Tibial artery (tissue), 4 donors: ENCODE measurements at regions not wholly inside any gene's neighbourhood (a gene's known extent, or its start where the extent isn't known, plus 50 kb on each side); places are given as distances from the start of the nearest gene placed in this dataset.
A peak's percentile ranks its signal among the peaks of the same experiment; 100 is the strongest.

Source experiments
- DNase-seq, 2 donors: peaks; one replicate each; pipeline ENCODE4 v3.0.0-alpha.2; 2019
- H3K27ac ChIP-seq, 2 donors: fragments of 200-600 bp; sonication (generic) in 1 of 2; 1 replicate in 1 of 2; 2 replicates in 1 of 2; pipeline ENCODE4 v1.5.1; 2018 to 2019; ENCODE audit warnings: mild to moderate bottlenecking in 1 of 2
- H3K27me3 ChIP-seq, 2 donors: fragments of 200-600 bp; sonication (generic) in 1 of 2; one replicate each; pipeline versions ENCODE4 v1.5.1 to v1.6.0; 2016 to 2019
- H3K36me3 ChIP-seq, 3 donors: fragments of 200-600 bp; sonication (generic) in 2 of 3; one replicate each; pipeline ENCODE4 v1.5.1; 2016 to 2019; ENCODE audit warnings: mild to moderate bottlenecking in 2 of 3
- H3K4me1 ChIP-seq, 4 donors: fragments of 200-600 bp; sonication (generic) in 2 of 4; 1 replicate in 3 of 4; 2 replicates in 1 of 4; pipeline ENCODE4 v1.5.1; 2016 to 2019
- H3K4me3 ChIP-seq, 2 donors: fragments of 200-600 bp; sonication (generic) in 1 of 2; 1 replicate in 1 of 2; 2 replicates in 1 of 2; pipeline ENCODE4 v1.5.1; 2018 to 2019; ENCODE audit warnings: mild to moderate bottlenecking in 2 of 2
- H3K9me3 ChIP-seq, 3 donors: fragments of 200-600 bp; sonication (generic) in 1 of 3; one replicate each; pipeline ENCODE4 v1.5.1; 2016 to 2019
- intact Hi-C: fragments of 100-400 bp; cut with DNase I; formaldehyde crosslinking; loops from one replicate; pipeline ENCODE4 v1.15.0; 2023; ENCODE audit warnings: low total_unique reads
- TF ChIP-seq, protein P1 (sequence below), 2 experiments: fragments of 200-600 bp in 1 of 2; fragments of 450-650 bp in 1 of 2; IDR thresholded peaks; one replicate each; pipeline ENCODE4 v1.5.1; 2017 to 2019; ENCODE audit warnings: antibody characterized with exemption in 2 of 2, mild to moderate bottlenecking in 1 of 2, moderate library complexity in 1 of 2

DNA sequence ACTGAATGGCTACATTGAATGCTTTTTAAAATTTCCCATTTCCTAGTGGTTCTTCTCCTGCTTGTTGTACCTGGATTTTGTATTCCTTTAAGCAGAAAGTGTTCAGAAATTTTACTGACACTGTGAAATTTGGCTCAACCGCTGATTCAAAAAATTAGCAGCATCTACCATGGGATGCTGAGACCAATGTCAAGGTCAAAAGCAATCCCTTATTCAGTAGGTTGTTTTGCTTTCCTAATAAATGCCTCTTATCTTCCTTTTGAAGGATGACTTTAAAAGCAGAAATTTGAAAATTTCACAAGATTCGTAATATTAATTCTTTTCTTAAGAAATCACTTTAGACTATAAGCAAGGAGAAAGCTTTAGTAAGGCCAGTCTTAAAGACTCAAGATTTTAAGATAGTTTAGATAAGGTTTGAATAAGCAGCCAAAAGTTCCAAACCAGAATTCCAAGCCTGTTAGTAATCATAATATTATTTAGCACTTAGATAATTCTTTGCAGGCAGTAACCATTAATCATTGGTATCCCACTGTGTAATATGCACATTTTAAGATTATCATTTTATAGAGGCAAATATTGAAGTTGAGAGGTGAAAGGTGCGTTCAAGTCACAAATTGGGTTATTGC is 508.8 kb downstream of the ANKRD50 start:
- no peak overlapping the region for H3K4me3 ChIP-seq
- peak overlapping the region; percentile 26 to 51 for H3K27ac ChIP-seq
- H3K9me3 ChIP-seq, result no peaks in the 10 kb centered on the region
- no peak for DNase-seq
- no peaks in the 10 kb centered on the region for H3K27me3 ChIP-seq
- peaks cover 0 to 66% (median 12%) of the 10 kb centered on the region in 4 donors for H3K4me1 ChIP-seq
- TF ChIP-seq, protein P1, sequence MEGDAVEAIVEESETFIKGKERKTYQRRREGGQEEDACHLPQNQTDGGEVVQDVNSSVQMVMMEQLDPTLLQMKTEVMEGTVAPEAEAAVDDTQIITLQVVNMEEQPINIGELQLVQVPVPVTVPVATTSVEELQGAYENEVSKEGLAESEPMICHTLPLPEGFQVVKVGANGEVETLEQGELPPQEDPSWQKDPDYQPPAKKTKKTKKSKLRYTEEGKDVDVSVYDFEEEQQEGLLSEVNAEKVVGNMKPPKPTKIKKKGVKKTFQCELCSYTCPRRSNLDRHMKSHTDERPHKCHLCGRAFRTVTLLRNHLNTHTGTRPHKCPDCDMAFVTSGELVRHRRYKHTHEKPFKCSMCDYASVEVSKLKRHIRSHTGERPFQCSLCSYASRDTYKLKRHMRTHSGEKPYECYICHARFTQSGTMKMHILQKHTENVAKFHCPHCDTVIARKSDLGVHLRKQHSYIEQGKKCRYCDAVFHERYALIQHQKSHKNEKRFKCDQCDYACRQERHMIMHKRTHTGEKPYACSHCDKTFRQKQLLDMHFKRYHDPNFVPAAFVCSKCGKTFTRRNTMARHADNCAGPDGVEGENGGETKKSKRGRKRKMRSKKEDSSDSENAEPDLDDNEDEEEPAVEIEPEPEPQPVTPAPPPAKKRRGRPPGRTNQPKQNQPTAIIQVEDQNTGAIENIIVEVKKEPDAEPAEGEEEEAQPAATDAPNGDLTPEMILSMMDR (IDR thresholded peaks at IDR 0.05), result no peak
- no peaks in the 10 kb centered on the region for H3K36me3 ChIP-seq
- intact Hi-C loops, result loop anchor here (10.0 kb wide), 1 partner anchor 809 kb away; the partner anchor contains the start of gene SPRY1

DNA sequence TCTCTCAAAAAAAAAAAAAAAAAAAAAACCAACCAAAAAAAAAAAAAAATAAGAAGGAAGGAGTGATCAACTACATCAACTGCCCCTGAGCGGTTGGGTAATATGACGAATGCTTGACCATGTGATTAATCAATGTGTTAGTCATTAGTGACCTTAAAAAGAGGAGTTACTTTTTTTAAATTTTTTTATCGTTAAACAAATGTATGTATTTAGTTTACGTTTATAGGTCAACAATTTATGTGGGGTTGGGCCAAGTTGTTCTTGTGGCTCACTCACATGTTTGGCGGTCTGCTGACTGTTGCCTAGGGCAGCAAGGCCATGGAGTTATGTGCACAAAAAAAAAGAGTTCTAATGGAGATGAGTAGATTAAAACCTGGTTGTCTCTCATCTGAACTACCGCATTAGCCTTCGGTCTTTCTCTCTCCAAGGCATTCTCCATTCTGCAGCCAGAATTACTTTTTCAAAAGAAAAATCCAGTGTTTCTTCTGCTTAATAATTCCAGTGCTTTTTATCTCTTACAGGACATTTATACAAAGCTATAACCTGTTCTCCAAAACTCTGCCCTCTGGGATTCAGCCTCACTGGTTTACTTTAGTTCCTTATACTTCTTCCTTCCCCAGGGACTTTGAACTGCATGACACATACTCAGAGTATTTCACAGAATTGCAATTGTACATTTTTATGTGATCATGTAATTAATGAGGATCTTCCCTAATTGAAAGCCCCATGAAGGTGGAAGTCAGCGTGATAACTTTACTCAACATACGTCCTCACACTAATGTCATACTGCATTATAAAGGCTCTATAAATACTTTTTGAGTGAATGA is 505.5 kb downstream of the ANKRD50 start:
- DNase-seq, result no peak
- Histone ChIP-seq H3K27ac (peak overlapping the region in 1 of 2 donors; percentile 44), H3K27me3 (no peaks in the 10 kb centered on the region), H3K4me1 (peaks cover 0 to 64% (median 14%) of the 10 kb centered on the region in 4 donors), H3K9me3 (no peaks in the 10 kb centered on the region), H3K36me3 (no peaks in the 10 kb centered on the region), H3K4me3 (no peak overlapping the region)
- intact Hi-C loops, result loop anchor here (10.0 kb wide), 1 partner anchor 812 kb away; the partner anchor contains the start of gene SPRY1
- TF ChIP-seq, protein P1 (IDR thresholded peaks at IDR 0.05), result no peak

DNA sequence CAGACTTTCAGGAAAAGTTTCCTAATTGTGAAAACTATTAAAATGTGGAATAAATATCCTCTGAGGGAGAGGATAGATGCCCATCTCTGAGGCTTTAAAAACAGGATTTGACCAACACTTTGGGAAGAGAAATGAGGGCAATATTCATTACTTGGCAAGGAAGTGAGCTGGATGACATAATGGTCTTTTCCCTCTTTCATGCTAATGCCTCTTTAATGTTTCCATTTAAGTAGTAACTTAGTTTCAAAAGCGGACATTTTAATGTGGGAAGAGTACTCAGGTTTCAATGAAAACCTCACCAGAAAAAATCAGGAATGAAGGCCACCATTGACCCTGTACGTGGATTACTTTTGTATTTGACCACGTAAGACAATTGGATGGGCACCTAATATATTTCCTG is 503.3 kb downstream of the ANKRD50 start:
- TF ChIP-seq, protein P1 (IDR thresholded peaks at IDR 0.05), result no peak
- Histone ChIP-seq H3K9me3 (no peaks in the 10 kb centered on the region), H3K4me3 (no peak overlapping the region), H3K27ac (peak overlapping the region; percentile 8 to 42), H3K36me3 (no peaks in the 10 kb centered on the region), H3K27me3 (no peaks in the 10 kb centered on the region), H3K4me1 (peaks cover 0 to 57% (median 9%) of the 10 kb centered on the region in 4 donors)
- no peak for DNase-seq
- intact Hi-C loops, result loop anchor here (10.0 kb wide), 1 partner anchor 814 kb away; the partner anchor contains the start of gene SPRY1

DNA sequence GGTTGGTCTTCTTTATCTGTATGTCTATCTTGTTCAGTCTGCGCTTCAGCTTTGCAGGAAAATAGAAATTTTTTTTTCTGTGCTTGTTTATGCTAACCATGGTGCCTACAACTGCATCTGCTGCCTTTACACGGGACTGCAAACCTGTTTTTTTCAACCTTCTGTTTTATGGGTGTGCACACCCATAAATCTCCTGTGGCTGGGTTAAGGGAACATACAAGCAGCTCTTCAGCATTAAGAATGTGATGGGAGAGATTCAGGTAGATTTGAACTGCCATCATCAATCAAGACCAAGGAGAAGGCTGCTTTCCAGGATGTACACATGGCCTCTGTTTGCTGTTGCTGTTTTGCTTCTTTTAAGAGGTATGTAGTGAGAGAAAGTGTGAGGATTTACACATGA is 502.9 kb downstream of the ANKRD50 start:
- no peaks in the 10 kb centered on the region for H3K36me3 ChIP-seq
- DNase-seq, result no peak
- H3K9me3 ChIP-seq, result no peaks in the 10 kb centered on the region
- H3K27me3 ChIP-seq, result no peaks in the 10 kb centered on the region
- TF ChIP-seq, protein P1 (IDR thresholded peaks at IDR 0.05), result no peak
- intact Hi-C loops, result loop anchor here (10.0 kb wide), 1 partner anchor 815 kb away; the partner anchor contains the start of gene SPRY1
- no peak overlapping the region for H3K4me3 ChIP-seq
- peaks cover 0 to 54% (median 9%) of the 10 kb centered on the region in 4 donors for H3K4me1 ChIP-seq
- peak overlapping the region in 1 of 2 donors; percentile 42 for H3K27ac ChIP-seq

DNA sequence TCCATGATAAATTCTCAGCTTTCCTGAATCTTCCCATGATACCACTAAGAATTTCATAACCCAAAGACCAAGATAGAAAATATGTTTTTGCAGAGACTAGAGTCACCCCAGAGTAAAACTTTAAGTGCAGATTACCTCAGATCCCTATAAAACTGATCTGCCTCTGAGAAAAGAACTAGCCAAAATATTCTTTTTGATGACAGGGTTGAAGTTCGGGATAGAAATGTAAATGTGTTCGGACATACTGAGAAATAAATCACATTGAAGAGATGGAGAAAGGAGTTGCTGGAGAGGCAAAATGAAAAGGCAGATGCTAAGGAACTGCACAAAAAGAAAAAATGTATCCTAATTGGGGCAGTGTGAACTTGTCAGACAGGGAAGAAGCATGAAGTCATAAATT is 501.8 kb downstream of the ANKRD50 start:
- Histone ChIP-seq H3K27me3 (no peaks in the 10 kb centered on the region), H3K27ac (peak overlapping the region in 1 of 2 donors; percentile 12), H3K4me1 (peaks cover 0 to 54% (median 9%) of the 10 kb centered on the region in 4 donors), H3K4me3 (no peak overlapping the region), H3K36me3 (no peaks in the 10 kb centered on the region), H3K9me3 (no peaks in the 10 kb centered on the region)
- intact Hi-C loops, result no loop called here
- TF ChIP-seq, protein P1 (IDR thresholded peaks at IDR 0.05), result no peak
- no peak for DNase-seq
